ENCODE measurements at regions not wholly inside any gene's neighbourhood (a gene's known extent, or its start where the extent isn't known, plus 50 kb on each side); places are given as distances from the start of the nearest gene placed in this dataset.

DNA sequence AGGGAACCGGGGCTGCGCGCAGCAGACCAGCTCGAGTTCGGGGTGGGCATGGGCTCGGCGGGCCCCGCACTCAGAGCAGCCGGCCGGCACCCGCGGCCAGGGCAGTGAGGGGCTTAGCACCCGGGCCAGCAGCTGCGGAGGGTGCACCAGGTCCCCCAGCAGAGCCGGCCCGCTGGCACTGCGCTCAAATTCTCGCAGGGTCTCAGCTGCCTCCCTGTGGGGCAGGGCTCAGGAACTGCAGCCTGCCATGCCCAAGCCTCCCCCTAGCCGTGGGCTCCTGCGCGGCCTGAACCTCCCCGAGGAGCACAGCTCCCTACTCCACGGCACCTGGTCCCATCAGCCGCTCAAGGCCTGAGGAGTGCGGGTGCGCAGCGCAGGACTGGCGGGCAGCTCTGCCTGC, 172.9 kb upstream of the SLC30A5 start:
- no peak overlapping the region for H3K27ac ChIP-seq
- no peaks in the 10 kb centered on the region for H3K27me3 ChIP-seq
- WGBS, 2 donors (ENCODE audit: low coverage in 1 of 2) = 96 to 100% methylated on average over 3 to 28 of the region's 28 CpGs
- H3K4me1 ChIP-seq = no peaks in the 10 kb centered on the region
- intact Hi-C loops (cut with DNase I; ENCODE audit: low total_unique reads) = no loop called here
- no peak for DNase-seq
- TF ChIP-seq EP300 (IDR thresholded peaks at IDR 0.05; ENCODE audit: low read depth) (no peak), POLR2A (IDR thresholded peaks at IDR 0.05) (no peak), POLR2AphosphoS5 (IDR thresholded peaks at IDR 0.05) (no peak)
- TF ChIP-seq, protein P1, sequence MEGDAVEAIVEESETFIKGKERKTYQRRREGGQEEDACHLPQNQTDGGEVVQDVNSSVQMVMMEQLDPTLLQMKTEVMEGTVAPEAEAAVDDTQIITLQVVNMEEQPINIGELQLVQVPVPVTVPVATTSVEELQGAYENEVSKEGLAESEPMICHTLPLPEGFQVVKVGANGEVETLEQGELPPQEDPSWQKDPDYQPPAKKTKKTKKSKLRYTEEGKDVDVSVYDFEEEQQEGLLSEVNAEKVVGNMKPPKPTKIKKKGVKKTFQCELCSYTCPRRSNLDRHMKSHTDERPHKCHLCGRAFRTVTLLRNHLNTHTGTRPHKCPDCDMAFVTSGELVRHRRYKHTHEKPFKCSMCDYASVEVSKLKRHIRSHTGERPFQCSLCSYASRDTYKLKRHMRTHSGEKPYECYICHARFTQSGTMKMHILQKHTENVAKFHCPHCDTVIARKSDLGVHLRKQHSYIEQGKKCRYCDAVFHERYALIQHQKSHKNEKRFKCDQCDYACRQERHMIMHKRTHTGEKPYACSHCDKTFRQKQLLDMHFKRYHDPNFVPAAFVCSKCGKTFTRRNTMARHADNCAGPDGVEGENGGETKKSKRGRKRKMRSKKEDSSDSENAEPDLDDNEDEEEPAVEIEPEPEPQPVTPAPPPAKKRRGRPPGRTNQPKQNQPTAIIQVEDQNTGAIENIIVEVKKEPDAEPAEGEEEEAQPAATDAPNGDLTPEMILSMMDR (IDR thresholded peaks at IDR 0.05) = no peak
- H3K9me3 ChIP-seq = no peaks in the 10 kb centered on the region
- in situ Hi-C loops (cut with MboI; ENCODE audit: low pct_ligation_motif_present in 1 of 4, low pct_unique_long_range_greater_than_20kb in 1 of 4, low sequenced_read_pairs in 3 of 4) = no loop called here
- no peaks in the 10 kb centered on the region for H3K36me3 ChIP-seq
- H3K4me3 ChIP-seq = no peak overlapping the region

- no peak for TF ChIP-seq POLR2A (IDR thresholded peaks at IDR 0.05)
- TF ChIP-seq, protein P1 (IDR thresholded peaks at IDR 0.05) = no peak
- TF ChIP-seq EP300 (IDR thresholded peaks at IDR 0.05; ENCODE audit: low read depth) = no peak
- TF ChIP-seq POLR2AphosphoS5 (IDR thresholded peaks at IDR 0.05) = no peak
- no peaks in the 10 kb centered on the region for H3K36me3 ChIP-seq
- H3K9me3 ChIP-seq = no peaks in the 10 kb centered on the region
- no peaks in the 10 kb centered on the region for H3K27me3 ChIP-seq
- WGBS, 2 donors (ENCODE audit: low coverage in 1 of 2) = 72 to 80% methylated on average over 3 of the region's 3 CpGs
- H3K4me3 ChIP-seq = no peak overlapping the region
- in situ Hi-C loops (cut with MboI; ENCODE audit: low pct_ligation_motif_present in 1 of 4, low pct_unique_long_range_greater_than_20kb in 1 of 4, low sequenced_read_pairs in 3 of 4) (no loop called here), intact Hi-C loops (cut with DNase I; ENCODE audit: low total_unique reads) (no loop called here)
- DNase-seq = no peak
- no peak overlapping the region for H3K27ac ChIP-seq
- no peaks in the 10 kb centered on the region for H3K4me1 ChIP-seq
Observed at GRCh38 chr5:68922172-68922987, 171.4 kb upstream of the SLC30A5 start.

GRCh38 chr5:68924481-68925145, 169.2 kb upstream of the SLC30A5 start:
- in situ Hi-C loops (cut with MboI; ENCODE audit: low pct_ligation_motif_present in 1 of 4, low pct_unique_long_range_greater_than_20kb in 1 of 4, low sequenced_read_pairs in 3 of 4) = no loop called here
- no peak for DNase-seq

More at GRCh38 chr5:68924481-68925145, 169.2 kb upstream of the SLC30A5 start:
- Histone ChIP-seq H3K27me3 (no peaks in the 10 kb centered on the region), H3K27ac (no peak overlapping the region), H3K4me1 (no peaks in the 10 kb centered on the region), H3K4me3 (no peak overlapping the region), H3K36me3 (no peaks in the 10 kb centered on the region), H3K9me3 (no peaks in the 10 kb centered on the region)
- no peak for TF ChIP-seq POLR2AphosphoS5 (IDR thresholded peaks at IDR 0.05)
- TF ChIP-seq, protein P1 (IDR thresholded peaks at IDR 0.05) = no peak
- no peak for TF ChIP-seq EP300 (IDR thresholded peaks at IDR 0.05; ENCODE audit: low read depth)
- TF ChIP-seq POLR2A (IDR thresholded peaks at IDR 0.05) = no peak
- 62 to 77% methylated on average over 5 to 10 of the region's 10 CpGs for WGBS, 2 donors (ENCODE audit: low coverage in 1 of 2)
- intact Hi-C loops (cut with DNase I; ENCODE audit: low total_unique reads) = no loop called here

Measured in transverse colon (tissue), 4 donors.